ENCODE measurements at regions not wholly inside any gene's neighbourhood (a gene's known extent, or its start where the extent isn't known, plus 50 kb on each side); places are given as distances from the start of the nearest gene placed in this dataset.
"Not testable (repeated sequence)": the region's sequence is repeated elsewhere in the genome, so short reads cannot be mapped to it uniquely, and the experiment has no call there.

DNA sequence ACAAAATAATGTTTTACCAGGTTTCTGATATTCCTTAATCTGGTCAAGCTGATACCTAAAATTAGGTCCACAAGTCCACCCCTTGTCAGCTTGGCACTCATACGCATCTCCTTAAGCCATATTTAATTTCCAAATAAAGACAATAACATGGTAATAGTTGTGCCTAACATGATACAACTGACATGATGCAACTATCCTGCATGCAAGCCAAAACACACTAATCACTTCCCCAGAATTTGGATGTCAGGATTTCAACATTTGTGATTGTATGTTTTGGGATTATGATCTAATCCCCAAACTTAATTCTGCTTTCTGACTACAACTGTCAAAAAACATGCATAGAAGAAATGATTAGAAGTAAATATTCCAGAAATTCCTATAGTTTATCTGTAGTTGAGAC is 174.4 kb upstream of the ZNF92 start:
- TF ChIP-seq, protein P1, sequence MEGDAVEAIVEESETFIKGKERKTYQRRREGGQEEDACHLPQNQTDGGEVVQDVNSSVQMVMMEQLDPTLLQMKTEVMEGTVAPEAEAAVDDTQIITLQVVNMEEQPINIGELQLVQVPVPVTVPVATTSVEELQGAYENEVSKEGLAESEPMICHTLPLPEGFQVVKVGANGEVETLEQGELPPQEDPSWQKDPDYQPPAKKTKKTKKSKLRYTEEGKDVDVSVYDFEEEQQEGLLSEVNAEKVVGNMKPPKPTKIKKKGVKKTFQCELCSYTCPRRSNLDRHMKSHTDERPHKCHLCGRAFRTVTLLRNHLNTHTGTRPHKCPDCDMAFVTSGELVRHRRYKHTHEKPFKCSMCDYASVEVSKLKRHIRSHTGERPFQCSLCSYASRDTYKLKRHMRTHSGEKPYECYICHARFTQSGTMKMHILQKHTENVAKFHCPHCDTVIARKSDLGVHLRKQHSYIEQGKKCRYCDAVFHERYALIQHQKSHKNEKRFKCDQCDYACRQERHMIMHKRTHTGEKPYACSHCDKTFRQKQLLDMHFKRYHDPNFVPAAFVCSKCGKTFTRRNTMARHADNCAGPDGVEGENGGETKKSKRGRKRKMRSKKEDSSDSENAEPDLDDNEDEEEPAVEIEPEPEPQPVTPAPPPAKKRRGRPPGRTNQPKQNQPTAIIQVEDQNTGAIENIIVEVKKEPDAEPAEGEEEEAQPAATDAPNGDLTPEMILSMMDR (conservative IDR thresholded peaks at IDR 0.05 in 1 of 2, IDR thresholded peaks at IDR 0.05 in 1 of 2; ENCODE audit: low read depth in 1 of 2, low read length in 2 of 2), result not testable (repeated sequence)
- TF ChIP-seq EZH2 (IDR thresholded peaks at IDR 0.05; ENCODE audit: low read length, missing control alignments), result not testable (repeated sequence)
